Inflammatory macrophage (primary cell): ENCODE measurements at regions not wholly inside any gene's neighbourhood (a gene's known extent, or its start where the extent isn't known, plus 50 kb on each side); places are given as distances from the start of the nearest gene placed in this dataset.
"Not testable (repeated sequence)": the region's sequence is repeated elsewhere in the genome, so short reads cannot be mapped to it uniquely, and the experiment has no call there.

Source experiments
- DNase-seq, 2 donors: peaks; one replicate each; pipeline ENCODE4 v3.0.0-alpha.2; 2020 to 2022

DNA sequence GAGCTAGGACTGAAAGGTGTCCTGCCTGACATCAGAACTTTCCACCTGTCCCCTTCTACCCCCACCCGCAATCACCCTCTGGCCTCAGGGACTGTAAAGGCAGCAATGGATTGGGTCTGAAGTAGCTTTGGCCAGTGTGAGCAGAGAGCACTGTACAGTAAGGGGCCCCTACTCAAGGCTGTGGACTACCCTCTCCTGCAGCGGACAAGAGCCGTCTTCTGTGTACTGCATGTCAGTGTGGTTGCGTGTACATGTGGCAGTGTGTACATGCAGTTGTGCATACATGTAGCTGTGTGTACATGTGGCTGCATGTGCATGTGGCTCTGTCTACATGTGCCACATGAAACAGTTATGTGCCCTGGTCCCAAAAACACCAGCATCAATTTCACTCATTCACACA, 205.9 kb upstream of the LINGO1 start:
- no peak for DNase-seq

DNA sequence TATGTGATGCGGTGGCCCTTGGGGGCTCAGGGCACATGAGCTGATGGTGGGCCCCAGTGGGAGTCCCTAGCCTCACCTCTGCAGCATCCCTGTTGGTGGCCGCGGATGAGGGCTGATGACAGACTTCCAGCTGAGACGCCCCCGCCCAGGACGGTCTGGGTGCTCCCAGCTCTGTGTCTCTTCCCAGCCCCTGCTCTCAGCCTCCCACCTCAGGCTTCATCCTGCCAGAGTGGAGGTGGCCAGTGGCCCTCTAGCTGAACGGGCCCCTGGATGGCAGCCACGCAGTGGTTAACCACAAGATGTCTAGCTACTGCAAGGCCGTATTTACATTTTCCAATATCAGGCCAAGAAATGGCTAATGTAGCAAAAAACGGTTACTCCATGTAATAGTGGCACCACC, 205.3 kb upstream of the LINGO1 start:
- no peak for DNase-seq

DNA sequence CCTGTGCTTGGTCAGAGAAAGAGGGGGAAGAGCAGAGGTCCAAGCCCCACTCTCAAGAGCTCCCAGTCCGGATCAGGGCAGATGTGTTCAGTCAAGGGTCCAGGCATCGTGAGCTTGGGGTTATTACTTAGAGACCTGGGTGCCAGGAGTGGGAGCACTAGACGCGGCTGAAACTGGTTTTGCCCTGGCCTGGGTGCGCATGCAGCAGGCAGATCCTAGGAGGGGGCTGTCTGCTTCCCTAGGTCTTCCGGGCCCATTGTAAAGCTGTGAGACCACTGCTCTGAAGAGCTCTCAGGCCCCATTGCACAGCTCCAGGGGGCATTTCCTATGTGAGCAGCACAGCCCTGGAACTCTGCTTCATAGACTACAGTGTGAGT, 204.9 kb upstream of the LINGO1 start:
- no peak for DNase-seq

DNA sequence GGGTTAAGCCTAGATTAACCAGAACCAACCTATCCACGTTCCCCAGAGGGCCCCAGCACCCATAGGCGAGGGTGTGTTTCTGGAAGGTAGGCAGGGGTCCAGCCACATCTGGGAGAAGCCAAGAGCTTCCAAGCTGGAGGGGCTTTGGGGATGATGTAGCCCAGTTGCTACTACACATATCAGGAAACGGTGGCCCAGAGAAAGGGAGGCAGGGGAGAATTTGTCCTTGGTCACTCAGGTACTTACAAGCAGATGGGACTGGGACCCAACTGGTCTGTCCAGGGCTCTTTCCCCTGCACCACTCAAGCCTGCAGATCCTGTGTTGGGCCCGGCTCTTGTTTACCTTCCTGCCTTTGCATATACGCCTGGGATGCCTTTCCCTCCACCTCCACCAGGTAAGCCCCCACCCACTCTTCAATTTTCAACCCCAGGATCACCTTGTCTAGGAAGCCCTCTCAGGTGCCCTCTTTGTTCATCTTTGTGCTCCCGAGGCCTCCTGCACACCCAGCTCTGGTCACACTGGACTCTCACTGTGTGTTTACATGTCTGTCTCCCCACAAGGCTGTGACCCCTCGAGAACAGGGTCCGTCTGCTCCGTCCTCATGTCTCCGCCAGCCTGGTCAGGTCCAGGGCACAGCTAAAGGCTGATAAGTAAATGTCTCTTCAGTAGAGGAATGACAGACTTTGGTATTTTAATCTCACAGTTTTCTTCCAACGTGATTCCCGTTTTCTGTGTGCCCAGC, 204.4 kb upstream of the LINGO1 start:
- DNase-seq, result no peak

DNA sequence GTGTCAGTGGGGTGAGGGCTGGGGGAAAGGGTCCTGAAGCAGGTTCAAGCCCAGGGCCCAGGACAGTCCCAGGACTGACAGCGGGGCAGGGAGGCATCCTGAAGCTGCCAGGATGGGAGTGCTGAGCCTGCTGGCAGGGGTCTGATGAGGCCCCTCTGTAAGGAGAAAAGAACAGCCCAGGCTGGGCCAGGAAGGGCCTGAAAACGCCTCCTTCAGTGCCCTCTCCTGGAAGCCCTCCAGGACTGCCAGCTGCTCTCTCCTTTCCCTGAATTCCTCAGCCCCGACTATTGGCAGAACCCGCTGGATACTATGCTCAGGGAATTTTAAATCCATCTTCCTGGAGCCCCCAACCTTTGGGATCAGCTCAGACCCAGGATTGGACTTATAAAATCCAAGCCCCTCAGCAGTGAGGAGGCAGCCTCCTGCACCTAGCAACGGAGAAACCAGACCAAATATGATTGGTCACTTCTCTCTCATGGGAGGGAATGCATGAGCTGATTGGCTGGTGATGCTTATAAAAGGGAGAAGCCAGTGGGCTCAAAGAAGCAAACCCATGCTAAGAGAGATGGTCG, 203.5 kb upstream of the LINGO1 start:
- DNase-seq, result no peak

DNA sequence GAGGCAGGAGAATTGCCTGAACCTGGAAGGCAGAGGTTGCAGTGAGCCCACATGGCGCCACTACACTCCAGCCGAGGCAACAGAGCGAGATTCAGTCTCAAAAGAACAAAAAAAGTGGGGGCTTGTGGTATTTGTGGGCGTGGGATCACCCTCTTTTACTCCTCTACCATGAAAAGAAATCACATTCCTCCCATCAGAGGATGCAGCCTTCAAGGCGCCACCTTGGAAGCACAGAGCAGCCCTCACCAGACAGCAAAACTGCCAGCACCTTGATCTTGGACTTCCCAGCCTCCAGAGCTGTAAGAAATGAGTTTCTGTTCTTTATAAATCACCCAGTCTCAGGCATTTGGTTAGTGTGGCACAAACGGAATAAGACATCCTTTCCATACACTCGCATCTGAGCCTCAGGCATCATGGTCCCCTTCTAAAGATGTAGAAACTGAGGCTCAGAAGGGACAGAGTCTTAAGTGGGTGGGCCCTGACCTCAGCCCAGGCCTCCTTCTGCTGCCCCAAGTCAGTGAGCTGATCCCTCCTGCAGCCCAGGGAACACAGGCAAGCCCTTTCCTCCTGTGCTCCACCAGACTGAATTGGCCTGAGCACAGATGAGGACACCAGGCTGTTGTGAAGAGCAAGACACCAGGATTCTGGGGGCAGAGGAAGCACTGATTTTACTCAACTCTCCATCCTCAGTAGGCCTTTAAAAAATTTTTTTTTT, 201.7 kb upstream of the LINGO1 start:
- DNase-seq, result no peak

DNA sequence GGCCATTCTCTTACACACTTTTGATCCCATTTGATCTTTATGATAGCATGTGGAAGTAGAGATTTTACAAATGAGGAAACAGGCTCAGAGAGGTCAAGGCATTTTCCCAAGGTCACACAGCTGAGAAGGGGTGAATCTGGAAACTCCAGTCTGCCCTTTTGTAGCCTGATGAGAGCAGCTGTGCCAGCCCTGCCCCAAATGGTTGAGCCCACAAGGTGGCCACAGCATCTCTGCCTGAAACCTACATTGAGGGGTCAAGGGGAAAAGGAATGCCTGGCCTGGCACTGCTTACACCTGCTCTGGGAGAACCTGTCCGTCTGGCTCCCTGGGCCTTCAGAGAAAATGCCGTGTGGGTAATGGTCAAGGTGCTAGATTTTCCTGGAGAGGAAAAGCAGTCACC, 200.2 kb upstream of the LINGO1 start:
- DNase-seq, result no peak

DNA sequence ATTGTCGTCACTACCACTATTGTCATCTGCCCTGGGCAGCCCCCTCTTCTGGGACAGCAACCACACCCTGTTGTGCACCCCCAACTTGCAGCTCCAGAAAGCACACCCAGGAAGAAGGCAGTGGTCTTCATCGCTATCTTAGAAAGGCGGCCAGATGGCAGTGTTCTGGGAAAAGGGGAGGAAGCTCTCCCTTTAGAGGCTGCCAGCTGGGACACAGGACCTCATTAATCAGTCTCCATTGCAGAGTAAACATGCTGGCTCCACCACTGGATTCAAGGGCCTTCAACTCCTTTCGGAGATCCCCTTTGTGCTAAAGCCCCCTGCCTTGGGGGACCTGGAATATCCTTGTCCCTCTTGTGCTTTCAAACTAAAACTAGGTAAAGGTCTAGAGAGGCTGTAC, 199.3 kb upstream of the LINGO1 start:
- DNase-seq, result no peak

DNA sequence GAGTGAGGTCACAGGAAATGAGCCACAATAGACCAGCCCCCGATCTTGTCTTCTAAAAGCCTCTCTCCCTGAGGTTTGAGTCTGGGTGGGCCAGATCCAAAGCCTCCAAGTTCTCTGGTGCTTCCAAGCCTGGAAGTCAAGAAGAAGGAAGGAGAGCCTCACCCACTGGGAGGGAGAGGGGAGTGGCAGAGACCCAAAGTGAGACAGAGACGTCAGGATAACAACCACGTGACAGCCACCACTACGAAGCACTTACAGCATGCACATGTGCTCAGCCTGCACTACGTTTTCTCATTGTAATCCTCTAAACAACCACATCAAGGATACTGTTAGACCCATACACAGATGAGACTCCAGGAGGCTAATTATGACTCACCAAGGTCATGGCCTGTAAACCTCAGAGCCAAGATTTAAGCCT, 197.3 kb upstream of the LINGO1 start:
- no peak for DNase-seq

DNA sequence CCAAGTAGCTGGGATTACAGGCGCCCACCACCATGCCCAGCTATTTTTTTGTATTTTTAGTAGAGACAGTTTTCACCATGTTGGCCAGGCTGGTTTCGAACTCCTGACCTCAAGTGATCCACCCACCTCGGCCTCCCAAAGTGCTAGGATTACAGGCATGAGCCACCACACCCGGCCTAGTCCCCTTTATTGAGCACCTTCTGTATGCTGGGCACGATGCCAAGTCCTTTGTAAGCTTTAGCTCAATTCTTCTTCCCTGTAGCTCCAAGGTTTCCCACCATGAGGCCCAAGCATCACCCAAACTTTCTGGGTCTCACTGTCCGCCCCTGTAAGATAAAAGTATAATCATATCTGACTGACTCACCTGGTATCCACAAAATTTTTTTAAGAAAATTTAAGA, 196.6 kb upstream of the LINGO1 start:
- not testable (repeated sequence) for DNase-seq

DNA sequence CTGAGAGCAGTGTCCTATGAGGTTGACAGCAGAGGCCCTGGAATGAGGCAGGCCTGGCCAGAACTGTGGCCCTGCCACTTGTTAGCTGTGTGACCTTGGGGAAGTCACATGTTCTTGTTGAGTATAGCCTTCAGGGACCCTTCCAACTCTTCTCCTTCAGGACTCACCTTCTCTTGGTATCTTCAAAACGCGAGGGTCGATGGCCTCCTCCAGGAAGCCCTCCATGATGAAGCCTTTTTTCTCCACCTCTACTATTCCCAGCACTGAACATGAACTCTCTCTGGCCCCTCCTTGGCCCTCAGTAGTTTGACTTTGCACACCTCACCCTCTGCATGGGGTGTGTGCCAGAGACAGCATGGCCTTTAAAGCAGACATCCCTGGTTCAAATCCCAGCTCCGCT, 195.1 kb upstream of the LINGO1 start:
- no peak for DNase-seq

DNA sequence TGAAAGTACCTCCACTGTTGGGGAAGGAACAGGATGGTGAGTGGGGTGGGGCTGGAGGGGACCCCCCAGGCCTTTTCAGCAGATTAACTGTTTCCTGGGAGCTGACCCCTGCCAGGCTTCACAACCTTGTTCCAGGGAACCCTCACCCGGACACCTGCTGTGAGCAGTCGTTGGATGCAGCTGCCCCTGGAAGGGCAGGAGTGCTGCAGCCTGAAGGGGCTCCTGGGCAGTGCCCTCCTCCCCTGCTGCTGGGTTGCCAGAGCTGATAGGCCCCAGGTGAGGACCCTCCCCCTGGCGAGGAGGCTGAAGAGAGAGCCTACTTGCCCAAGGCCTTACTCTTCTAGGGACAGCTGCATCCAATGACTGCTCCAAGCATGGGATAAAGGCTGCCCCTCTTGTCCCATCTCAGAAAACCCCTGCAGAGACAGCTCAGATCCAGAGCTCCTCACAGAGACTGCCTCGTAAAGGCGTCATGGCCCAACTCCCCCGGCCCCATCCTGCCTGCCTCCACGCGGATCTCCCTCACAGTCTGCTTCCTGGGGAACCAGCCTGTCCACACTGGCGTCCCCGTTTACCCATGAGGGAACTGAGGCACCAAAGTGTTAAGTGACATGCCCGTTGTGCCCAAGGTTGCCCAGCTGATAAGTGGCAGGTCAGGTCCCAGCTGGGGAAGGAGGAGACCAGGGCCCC, 193.4 kb upstream of the LINGO1 start:
- no peak for DNase-seq

DNA sequence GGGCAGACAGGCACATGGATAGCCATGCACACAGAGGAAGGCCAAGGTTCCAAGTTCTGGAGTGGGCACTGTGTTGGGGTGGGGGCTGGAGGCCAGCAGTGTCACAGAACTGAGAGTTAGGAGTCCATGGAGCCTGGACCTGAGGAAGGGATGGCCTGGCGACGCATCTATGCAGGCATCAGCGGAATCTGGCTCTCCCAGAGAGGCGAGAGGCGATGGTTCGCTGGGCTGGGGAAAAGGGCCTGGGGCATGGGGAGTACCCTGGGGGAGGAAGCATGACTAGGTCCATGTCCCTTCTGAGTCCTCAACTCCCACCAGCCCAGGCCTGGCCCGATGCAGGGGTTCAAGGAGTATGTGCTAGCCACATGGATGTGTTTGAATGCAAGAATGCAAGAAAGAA, 192.8 kb upstream of the LINGO1 start:
- no peak for DNase-seq

DNA sequence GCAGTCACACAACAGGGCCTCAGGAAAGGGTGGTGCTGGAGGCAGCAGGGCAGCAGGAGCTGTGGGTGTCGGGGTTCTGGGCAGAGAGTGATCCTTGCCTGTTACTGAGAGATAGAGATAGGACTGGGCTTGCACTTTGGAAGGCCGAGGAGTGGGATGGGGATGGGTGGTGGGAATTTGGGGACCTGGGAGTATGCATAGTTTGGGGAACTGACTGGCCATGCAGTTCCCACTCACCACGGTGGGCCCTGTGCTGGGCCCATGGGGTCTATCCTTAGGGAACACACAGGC, 192.5 kb upstream of the LINGO1 start:
- no peak for DNase-seq

DNA sequence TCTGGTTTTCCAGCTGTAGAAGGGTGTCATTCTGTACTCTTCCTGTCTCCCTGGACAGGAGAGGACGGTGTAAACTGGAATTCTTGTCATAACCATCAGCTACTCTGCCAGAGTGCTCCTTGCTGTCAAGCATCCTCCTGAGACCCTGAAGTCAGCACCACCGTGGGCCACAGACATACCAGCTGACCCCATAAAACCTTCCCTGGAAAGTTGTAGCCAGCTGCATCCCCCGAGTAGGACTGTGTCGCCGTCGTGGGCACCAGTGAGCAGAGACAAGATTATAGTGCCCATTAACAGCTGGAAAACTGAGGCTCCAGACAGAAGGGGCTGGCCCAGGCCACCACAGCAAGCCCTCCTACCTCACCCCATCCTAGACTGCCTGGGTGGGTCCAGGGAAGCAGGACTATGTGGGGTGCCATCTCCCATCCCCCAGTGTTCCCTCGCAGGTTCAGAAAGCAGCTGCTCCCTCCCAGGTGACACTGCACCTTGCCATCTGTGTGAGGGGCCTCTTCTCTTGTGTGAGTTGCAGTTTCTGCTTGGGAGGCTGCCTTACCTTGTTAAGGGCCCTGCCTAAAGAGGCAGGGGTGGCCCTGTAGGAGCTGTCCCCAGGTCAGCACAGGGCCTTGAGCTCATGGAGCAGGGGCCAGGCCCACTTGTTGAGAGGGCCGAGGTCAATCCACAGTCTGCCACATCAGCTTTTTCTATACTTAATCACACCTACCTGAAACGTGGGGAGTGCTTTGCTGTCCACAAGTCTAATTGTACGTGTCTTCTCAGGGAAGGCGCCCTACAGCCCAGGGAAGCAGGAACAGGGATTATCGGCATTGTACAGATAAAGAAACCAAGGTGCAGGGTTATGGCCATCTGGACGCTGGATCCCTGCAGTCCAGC, 191.9 kb upstream of the LINGO1 start:
- no peak for DNase-seq

DNA sequence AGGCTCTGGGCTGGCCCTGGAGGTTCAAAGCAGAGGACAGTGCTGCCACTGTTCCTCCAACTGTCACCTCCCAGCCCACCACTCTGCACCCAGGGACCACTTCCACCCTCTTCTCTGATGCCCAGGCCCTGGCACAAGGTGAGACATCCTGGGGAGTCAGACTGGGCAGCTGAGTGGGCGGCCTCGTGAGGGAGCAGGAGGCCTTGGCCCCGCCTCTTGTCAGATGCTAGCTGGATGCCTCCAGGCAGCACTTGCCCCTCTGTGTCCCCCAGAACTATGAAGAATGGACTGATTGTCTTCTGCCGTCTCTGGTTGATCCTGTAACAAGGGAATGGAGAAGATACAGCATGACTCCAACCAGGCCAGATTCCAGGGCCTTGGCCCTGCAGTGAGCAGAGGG, 191.0 kb upstream of the LINGO1 start:
- DNase-seq, result no peak

DNA sequence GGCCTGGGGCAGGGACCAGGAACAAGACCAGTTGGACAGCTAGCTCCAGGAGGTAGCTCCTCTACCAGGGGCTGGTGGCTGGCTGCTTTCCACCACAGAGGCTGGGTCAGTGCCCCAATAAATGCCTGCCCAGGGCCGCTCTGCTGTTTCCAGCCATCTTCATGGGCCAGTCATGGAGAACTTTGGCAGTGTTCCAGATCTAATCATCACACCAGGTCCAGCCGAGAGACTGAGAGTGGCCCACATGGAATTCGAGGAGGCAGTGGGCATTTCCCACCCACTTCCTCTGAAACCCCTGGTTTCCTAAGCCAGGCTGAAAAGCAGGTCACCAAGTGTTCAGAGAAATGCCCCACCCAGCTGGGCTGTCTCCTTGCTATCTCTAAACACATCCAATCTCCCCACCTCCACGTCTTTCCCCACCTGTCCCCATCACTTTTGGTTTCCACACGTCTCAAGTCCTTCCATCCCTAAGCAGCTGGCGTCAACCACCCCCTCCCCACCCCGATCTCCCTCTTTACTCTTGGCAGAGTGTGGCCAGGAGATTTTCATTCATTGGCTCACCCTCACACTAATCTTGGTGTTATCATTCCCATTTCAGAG, 190.0 kb upstream of the LINGO1 start:
- no peak for DNase-seq

DNA sequence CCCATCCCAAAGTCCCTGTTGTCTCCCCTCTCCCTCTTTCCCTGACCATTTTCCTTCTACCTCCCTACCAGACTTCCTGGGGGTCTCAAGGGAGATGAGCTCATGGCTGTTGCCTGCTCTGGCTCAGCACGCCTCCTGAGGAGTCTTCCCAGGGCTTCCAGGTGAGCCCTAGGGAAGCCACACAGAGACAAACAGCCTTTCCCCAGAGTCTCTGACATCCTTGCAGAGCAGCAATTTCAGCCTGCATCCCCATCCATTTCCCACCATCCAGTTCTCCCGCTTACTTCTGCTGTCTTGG, 189.2 kb upstream of the LINGO1 start:
- no peak for DNase-seq

DNA sequence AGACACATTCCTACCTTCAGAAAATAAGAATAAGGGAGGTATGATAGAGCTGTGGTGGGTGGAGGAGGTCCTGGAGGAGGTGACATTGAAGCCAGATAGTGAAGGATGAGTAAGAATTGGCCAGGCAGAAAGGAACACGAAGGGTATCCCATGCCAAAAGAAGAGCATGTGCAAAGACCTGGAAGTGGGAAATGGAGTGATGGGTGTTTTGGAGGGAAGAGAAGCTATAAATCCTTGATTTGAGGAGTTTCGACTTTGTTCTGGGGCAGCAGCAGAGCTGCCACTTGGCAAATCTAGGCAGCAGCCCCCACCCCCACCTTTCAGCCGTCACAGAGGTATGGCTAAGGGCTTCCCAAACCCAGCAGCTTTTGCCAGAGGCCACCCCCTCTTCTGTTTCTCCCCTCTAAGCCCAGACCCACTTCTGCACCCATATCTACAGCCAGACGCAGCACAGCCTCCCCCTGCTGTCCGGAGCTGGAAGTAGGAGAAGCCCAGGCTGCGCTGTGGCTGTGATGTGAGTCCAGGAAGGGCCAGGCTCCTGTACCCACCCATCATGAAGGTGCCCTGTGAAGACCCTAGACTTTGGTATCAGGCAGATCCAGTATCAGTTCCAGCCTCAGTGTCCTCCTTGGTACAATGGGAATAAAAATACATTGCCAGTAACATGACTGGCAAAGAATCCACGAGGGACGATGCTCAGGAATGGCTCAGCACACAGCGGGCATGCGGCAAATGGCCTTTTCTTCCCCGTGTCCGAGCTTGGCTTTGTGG, 188.7 kb upstream of the LINGO1 start:
- peak; percentile 10 to 57 for DNase-seq

DNA sequence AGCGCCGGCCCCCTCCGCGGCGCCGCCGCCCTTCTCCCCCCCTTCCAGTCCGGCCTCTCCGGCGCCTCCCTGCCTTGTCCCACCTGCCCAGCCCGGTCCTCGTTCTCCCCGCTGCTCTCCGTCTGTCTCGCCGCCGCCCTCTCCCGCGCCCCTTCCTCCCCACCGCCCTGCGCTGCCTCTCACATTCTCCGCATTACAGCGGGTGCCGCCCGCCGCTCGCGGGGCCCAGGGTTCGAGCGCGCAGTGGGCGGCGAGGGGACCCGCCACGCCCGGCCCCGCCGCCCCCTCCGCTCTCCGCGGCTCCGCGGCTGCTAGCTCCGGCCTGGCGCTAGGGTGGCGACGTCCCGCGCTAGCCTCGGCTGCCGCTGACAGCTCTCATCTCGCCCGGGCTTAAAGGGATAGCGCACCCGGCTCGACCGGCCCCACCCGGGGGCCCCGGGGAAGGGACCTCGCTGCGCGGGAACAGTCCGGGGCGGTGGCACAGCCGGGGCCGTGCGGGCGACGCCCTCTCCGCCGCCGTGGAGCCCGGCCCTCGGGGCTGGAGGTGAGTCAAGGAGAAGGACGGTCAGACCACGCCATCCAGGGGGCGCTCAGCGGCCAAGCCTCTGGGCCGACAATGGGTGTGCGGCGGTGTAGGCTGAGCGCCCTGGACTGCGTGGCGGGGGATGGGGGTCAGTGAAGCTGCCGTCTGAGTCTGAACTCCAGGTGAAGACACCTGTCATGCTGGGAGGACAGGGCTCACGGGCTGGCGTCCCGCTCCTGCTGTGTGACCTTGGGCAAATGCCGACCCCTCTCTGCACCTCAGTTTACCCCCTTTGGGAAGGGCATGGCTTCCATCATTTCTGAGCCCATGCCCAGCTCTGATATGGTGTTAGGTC, 187.4 kb upstream of the LINGO1 start:
- no peak for DNase-seq
